T-helper 2 cell treated with Interferon-gamma antibody and Interleukin-4, amounts not matched to agents 5 μg/mL and 100 μg/mL, for 36 hours (primary cell): ENCODE measurements at regions not wholly inside any gene's neighbourhood (a gene's known extent, or its start where the extent isn't known, plus 50 kb on each side); places are given as distances from the start of the nearest gene placed in this dataset.

ENCODE experiments used
- DNase-seq: peaks from one replicate; pipeline ENCODE4 v3.0.0; 2021; ENCODE audit warnings: low spot score
- H3K27ac Mint-ChIP-seq: one replicate; pipeline ENCODE4 v1.8.0; 2021; ENCODE audit warnings: mild to moderate bottlenecking, mixed read lengths
- H3K27me3 Mint-ChIP-seq: one replicate; pipeline ENCODE4 v1.8.0; 2021; ENCODE audit warnings: low read depth, mixed read lengths
- H3K36me3 Mint-ChIP-seq: one replicate; pipeline ENCODE4 v1.8.0; 2021; ENCODE audit warnings: low read depth, mixed read lengths
- H3K4me1 Mint-ChIP-seq: one replicate; pipeline ENCODE4 v1.8.0; 2021; ENCODE audit warnings: low read depth, mixed read lengths
- H3K4me3 Mint-ChIP-seq: one replicate; pipeline ENCODE4 v1.8.0; 2022; ENCODE audit warnings: mild to moderate bottlenecking, moderate library complexity, mixed read lengths
- H3K9me3 Mint-ChIP-seq: one replicate; pipeline ENCODE4 v1.8.0; 2021; ENCODE audit warnings: mixed read lengths

- DNase-seq, result no peak
- Mint-ChIP-seq H3K9me3 (peaks cover 3% of the 10 kb centered on the region), H3K36me3 (no peaks in the 10 kb centered on the region), H3K27me3 (no peaks in the 10 kb centered on the region), H3K27ac (no peak overlapping the region), H3K4me3 (no peak overlapping the region), H3K4me1 (no peaks in the 10 kb centered on the region)
These were observed 304.4 kb downstream of the TLE1 start for GRCh38 chr9:81384911-81385310.

- H3K4me1 Mint-ChIP-seq, result no peaks in the 10 kb centered on the region
- no peaks in the 10 kb centered on the region for H3K27me3 Mint-ChIP-seq
- H3K4me3 Mint-ChIP-seq, result no peak overlapping the region
These were observed 307.1 kb downstream of the TLE1 start for GRCh38 chr9:81382281-81382680.

GRCh38 chr9:81381694-81382093, 307.7 kb downstream of the TLE1 start:
- no peak overlapping the region for H3K27ac Mint-ChIP-seq
- H3K4me1 Mint-ChIP-seq, result no peaks in the 10 kb centered on the region
- H3K27me3 Mint-ChIP-seq, result no peaks in the 10 kb centered on the region
- no peak for DNase-seq
- no peak overlapping the region for H3K4me3 Mint-ChIP-seq
- H3K9me3 Mint-ChIP-seq, result peaks cover 9% of the 10 kb centered on the region
- H3K36me3 Mint-ChIP-seq, result no peaks in the 10 kb centered on the region

More at GRCh38 chr9:81382281-81382680, 307.1 kb downstream of the TLE1 start:
- Mint-ChIP-seq H3K9me3 (peaks cover 9% of the 10 kb centered on the region), H3K27ac (no peak overlapping the region), H3K36me3 (no peaks in the 10 kb centered on the region)
- no peak for DNase-seq

- Mint-ChIP-seq H3K9me3 (peaks cover 9% of the 10 kb centered on the region), H3K27me3 (no peaks in the 10 kb centered on the region), H3K36me3 (no peaks in the 10 kb centered on the region), H3K4me1 (no peaks in the 10 kb centered on the region), H3K4me3 (no peak overlapping the region), H3K27ac (no peak overlapping the region)
- no peak for DNase-seq
These were observed 308.6 kb downstream of the TLE1 start for GRCh38 chr9:81380504-81381359.

GRCh38 chr9:81379655-81380054, 309.7 kb downstream of the TLE1 start:
- H3K27ac Mint-ChIP-seq, result no peak overlapping the region
- no peaks in the 10 kb centered on the region for H3K4me1 Mint-ChIP-seq
- H3K9me3 Mint-ChIP-seq, result peaks cover 9% of the 10 kb centered on the region
- H3K27me3 Mint-ChIP-seq, result no peaks in the 10 kb centered on the region
- no peak for DNase-seq
- no peaks in the 10 kb centered on the region for H3K36me3 Mint-ChIP-seq
- H3K4me3 Mint-ChIP-seq, result no peak overlapping the region

GRCh38 chr9:81377921-81378320, 311.4 kb downstream of the TLE1 start:
- Mint-ChIP-seq H3K9me3 (peaks cover 6% of the 10 kb centered on the region), H3K27me3 (no peaks in the 10 kb centered on the region), H3K4me3 (no peak overlapping the region), H3K27ac (no peak overlapping the region), H3K36me3 (no peaks in the 10 kb centered on the region), H3K4me1 (no peaks in the 10 kb centered on the region)
- DNase-seq, result no peak

- Mint-ChIP-seq H3K9me3 (peaks cover 10% of the 10 kb centered on the region), H3K4me1 (no peaks in the 10 kb centered on the region)
These were observed 312.0 kb downstream of the TLE1 start for GRCh38 chr9:81377320-81377719.

GRCh38 chr9:81375187-81376100, 313.9 kb downstream of the TLE1 start:
- no peak overlapping the region for H3K27ac Mint-ChIP-seq
- H3K4me1 Mint-ChIP-seq, result no peaks in the 10 kb centered on the region
- DNase-seq, result no peak
- H3K4me3 Mint-ChIP-seq, result no peak overlapping the region
- no peaks in the 10 kb centered on the region for H3K27me3 Mint-ChIP-seq
- no peaks in the 10 kb centered on the region for H3K36me3 Mint-ChIP-seq
- peaks cover 16% of the 10 kb centered on the region for H3K9me3 Mint-ChIP-seq

More at GRCh38 chr9:81377320-81377719, 312.0 kb downstream of the TLE1 start:
- no peaks in the 10 kb centered on the region for H3K27me3 Mint-ChIP-seq
- DNase-seq, result no peak
- no peaks in the 10 kb centered on the region for H3K36me3 Mint-ChIP-seq
- H3K27ac Mint-ChIP-seq, result no peak overlapping the region
- no peak overlapping the region for H3K4me3 Mint-ChIP-seq

GRCh38 chr9:81374459-81375186, 314.7 kb downstream of the TLE1 start:
- H3K9me3 Mint-ChIP-seq, result peaks cover 15% of the 10 kb centered on the region
- no peak overlapping the region for H3K27ac Mint-ChIP-seq
- H3K4me1 Mint-ChIP-seq, result no peaks in the 10 kb centered on the region
- no peaks in the 10 kb centered on the region for H3K27me3 Mint-ChIP-seq
- no peak for DNase-seq
- no peaks in the 10 kb centered on the region for H3K36me3 Mint-ChIP-seq
- no peak overlapping the region for H3K4me3 Mint-ChIP-seq

GRCh38 chr9:81373294-81373693, 316.1 kb downstream of the TLE1 start:
- no peak overlapping the region for H3K4me3 Mint-ChIP-seq
- H3K36me3 Mint-ChIP-seq, result no peaks in the 10 kb centered on the region
- no peak overlapping the region for H3K27ac Mint-ChIP-seq
- no peaks in the 10 kb centered on the region for H3K27me3 Mint-ChIP-seq
- no peaks in the 10 kb centered on the region for H3K4me1 Mint-ChIP-seq
- DNase-seq, result no peak
- H3K9me3 Mint-ChIP-seq, result peaks cover 10% of the 10 kb centered on the region

- H3K4me1 Mint-ChIP-seq, result no peaks in the 10 kb centered on the region
- no peak for DNase-seq
- no peak overlapping the region for H3K27ac Mint-ChIP-seq
- H3K9me3 Mint-ChIP-seq, result peaks cover 10% of the 10 kb centered on the region
- no peaks in the 10 kb centered on the region for H3K36me3 Mint-ChIP-seq
- no peaks in the 10 kb centered on the region for H3K27me3 Mint-ChIP-seq
- H3K4me3 Mint-ChIP-seq, result no peak overlapping the region
These were observed 316.6 kb downstream of the TLE1 start for GRCh38 chr9:81372628-81373191.

- Mint-ChIP-seq H3K36me3 (no peaks in the 10 kb centered on the region), H3K27ac (no peak overlapping the region), H3K4me1 (no peaks in the 10 kb centered on the region), H3K9me3 (peaks cover 18% of the 10 kb centered on the region), H3K27me3 (no peaks in the 10 kb centered on the region), H3K4me3 (no peak overlapping the region)
- no peak for DNase-seq
These were observed 317.5 kb downstream of the TLE1 start for GRCh38 chr9:81371824-81372223.

GRCh38 chr9:81370650-81371049, 318.7 kb downstream of the TLE1 start:
- H3K9me3 Mint-ChIP-seq, result peaks cover 22% of the 10 kb centered on the region
- no peak overlapping the region for H3K27ac Mint-ChIP-seq
- H3K36me3 Mint-ChIP-seq, result no peaks in the 10 kb centered on the region
- no peak overlapping the region for H3K4me3 Mint-ChIP-seq
- no peaks in the 10 kb centered on the region for H3K27me3 Mint-ChIP-seq
- H3K4me1 Mint-ChIP-seq, result no peaks in the 10 kb centered on the region
- no peak for DNase-seq
